ENCODE measurements at regions not wholly inside any gene's neighbourhood (a gene's known extent, or its start where the extent isn't known, plus 50 kb on each side); places are given as distances from the start of the nearest gene placed in this dataset.
"Not testable (repeated sequence)": the region's sequence is repeated elsewhere in the genome, so short reads cannot be mapped to it uniquely, and the experiment has no call there.

GRCh38 chr6:94150886-94151285 is 731.5 kb upstream of the EPHA7 start:
- H3K36me3 ChIP-seq (ENCODE audit: control insufficient read depth, insufficient read depth, low read length) = no peaks in the 10 kb centered on the region
- DNase-seq (ENCODE audit: low read depth) = no peak
- no peak overlapping the region for H3K4me3 ChIP-seq (ENCODE audit: low read depth, low read length)
- TF ChIP-seq, protein P1, sequence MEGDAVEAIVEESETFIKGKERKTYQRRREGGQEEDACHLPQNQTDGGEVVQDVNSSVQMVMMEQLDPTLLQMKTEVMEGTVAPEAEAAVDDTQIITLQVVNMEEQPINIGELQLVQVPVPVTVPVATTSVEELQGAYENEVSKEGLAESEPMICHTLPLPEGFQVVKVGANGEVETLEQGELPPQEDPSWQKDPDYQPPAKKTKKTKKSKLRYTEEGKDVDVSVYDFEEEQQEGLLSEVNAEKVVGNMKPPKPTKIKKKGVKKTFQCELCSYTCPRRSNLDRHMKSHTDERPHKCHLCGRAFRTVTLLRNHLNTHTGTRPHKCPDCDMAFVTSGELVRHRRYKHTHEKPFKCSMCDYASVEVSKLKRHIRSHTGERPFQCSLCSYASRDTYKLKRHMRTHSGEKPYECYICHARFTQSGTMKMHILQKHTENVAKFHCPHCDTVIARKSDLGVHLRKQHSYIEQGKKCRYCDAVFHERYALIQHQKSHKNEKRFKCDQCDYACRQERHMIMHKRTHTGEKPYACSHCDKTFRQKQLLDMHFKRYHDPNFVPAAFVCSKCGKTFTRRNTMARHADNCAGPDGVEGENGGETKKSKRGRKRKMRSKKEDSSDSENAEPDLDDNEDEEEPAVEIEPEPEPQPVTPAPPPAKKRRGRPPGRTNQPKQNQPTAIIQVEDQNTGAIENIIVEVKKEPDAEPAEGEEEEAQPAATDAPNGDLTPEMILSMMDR (IDR thresholded peaks at IDR 0.05; ENCODE audit: insufficient read depth, low read length, poor library complexity, severe bottlenecking) = no peak
- no peaks in the 10 kb centered on the region for H3K27me3 ChIP-seq (ENCODE audit: control insufficient read depth, insufficient read depth, low read length)

DNA sequence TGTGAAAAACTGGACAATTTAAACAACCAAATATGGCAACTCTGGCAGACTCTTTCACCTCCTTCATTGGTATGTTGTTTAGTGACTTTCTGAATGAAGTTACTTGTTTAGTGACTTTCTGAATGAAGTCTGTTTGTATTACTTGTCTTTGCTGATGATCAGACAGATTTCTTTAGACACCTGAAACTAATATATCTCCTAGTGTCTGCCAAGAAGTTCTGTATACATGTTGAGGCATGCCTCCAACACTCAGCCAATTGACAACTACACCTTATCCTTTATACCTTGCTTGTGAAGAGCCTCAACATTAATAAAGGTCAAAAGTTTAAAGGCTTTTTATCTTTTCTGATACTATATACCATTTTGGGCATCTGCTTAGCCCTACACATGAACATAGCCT is 725.4 kb upstream of the EPHA7 start:
- TF ChIP-seq, protein P1 (IDR thresholded peaks at IDR 0.05; ENCODE audit: insufficient read depth, low read length, poor library complexity, severe bottlenecking) = no peak
- DNase-seq (ENCODE audit: low read depth) = no peak

GRCh38 chr6:94137178-94137577 is 717.8 kb upstream of the EPHA7 start:
- H3K27me3 ChIP-seq (ENCODE audit: control insufficient read depth, insufficient read depth, low read length); H3K4me3 ChIP-seq (ENCODE audit: low read depth, low read length); DNase-seq (ENCODE audit: low read depth); H3K36me3 ChIP-seq (ENCODE audit: control insufficient read depth, insufficient read depth, low read length): not testable (repeated sequence)

More for the DNA sequence above, 725.4 kb upstream of the EPHA7 start:
- no peaks in the 10 kb centered on the region for H3K36me3 ChIP-seq (ENCODE audit: control insufficient read depth, insufficient read depth, low read length)
- H3K4me3 ChIP-seq (ENCODE audit: low read depth, low read length) = no peak overlapping the region
- H3K27me3 ChIP-seq (ENCODE audit: control insufficient read depth, insufficient read depth, low read length) = no peaks in the 10 kb centered on the region

DNA sequence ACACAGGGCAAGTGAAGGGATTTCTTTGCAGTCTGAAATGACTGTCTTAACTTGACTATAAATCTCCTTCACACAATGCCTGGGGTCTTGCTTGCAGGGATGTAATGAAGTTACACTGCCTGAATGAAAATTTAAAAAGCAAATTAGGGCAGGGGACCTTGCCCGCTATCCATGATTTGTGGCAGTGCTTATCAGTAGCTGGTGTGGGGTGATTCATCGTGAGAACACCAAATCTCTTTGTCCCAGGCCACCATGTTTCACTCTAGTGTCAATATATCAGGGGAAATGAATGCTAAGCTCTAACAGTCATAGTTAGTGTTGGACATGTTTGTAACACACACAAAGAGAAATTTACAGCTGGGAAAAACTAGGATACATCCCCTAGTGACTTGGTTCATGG is 713.7 kb upstream of the EPHA7 start:
- no peaks in the 10 kb centered on the region for H3K27me3 ChIP-seq (ENCODE audit: control insufficient read depth, insufficient read depth, low read length)
- no peak overlapping the region for H3K4me3 ChIP-seq (ENCODE audit: low read depth, low read length)
- no peaks in the 10 kb centered on the region for H3K36me3 ChIP-seq (ENCODE audit: control insufficient read depth, insufficient read depth, low read length)
- no peak for DNase-seq (ENCODE audit: low read depth)
- TF ChIP-seq, protein P1 (IDR thresholded peaks at IDR 0.05; ENCODE audit: insufficient read depth, low read length, poor library complexity, severe bottlenecking) = no peak

DNA sequence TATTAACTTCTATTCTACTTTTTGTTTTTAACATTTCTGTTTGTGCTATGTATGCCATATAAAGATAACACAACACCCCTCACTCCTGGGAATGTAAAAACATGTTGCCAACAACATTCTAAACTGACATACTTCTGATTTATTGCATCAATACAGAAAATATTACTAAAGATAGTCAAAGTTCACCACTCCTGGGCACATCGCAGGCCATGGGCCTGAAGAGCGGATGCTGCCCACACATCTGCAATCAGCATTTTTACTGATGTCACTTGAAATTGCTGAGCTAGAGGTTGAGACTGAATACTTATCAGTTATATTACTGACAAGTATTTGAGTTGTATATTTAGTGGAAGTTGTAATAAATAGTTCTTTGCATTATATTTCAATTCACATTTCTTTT is 711.9 kb upstream of the EPHA7 start:
- DNase-seq (ENCODE audit: low read depth) = no peak
- Histone ChIP-seq H3K4me3 (ENCODE audit: low read depth, low read length) (no peak overlapping the region), H3K27me3 (ENCODE audit: control insufficient read depth, insufficient read depth, low read length) (no peaks in the 10 kb centered on the region), H3K36me3 (ENCODE audit: control insufficient read depth, insufficient read depth, low read length) (no peaks in the 10 kb centered on the region)
- TF ChIP-seq, protein P1 (IDR thresholded peaks at IDR 0.05; ENCODE audit: insufficient read depth, low read length, poor library complexity, severe bottlenecking) = no peak

GRCh38 chr6:94130478-94130877 is 711.1 kb upstream of the EPHA7 start:
- H3K27me3 ChIP-seq (ENCODE audit: control insufficient read depth, insufficient read depth, low read length) = no peaks in the 10 kb centered on the region
- no peak overlapping the region for H3K4me3 ChIP-seq (ENCODE audit: low read depth, low read length)
- TF ChIP-seq, protein P1 (IDR thresholded peaks at IDR 0.05; ENCODE audit: insufficient read depth, low read length, poor library complexity, severe bottlenecking) = no peak
- no peak for DNase-seq (ENCODE audit: low read depth)
- no peaks in the 10 kb centered on the region for H3K36me3 ChIP-seq (ENCODE audit: control insufficient read depth, insufficient read depth, low read length)

All from kidney epithelial cell (primary cell).